Inferior parietal cortex (tissue), 1 donor: ENCODE measurements at regions not wholly inside any gene's neighbourhood (a gene's known extent, or its start where the extent isn't known, plus 50 kb on each side); places are given as distances from the start of the nearest gene placed in this dataset.
"Not testable (repeated sequence)": the region's sequence is repeated elsewhere in the genome, so short reads cannot be mapped to it uniquely, and the experiment has no call there.

Source experiments
- DNase-seq: peaks from one replicate; pipeline ENCODE4 v3.0.0-alpha.2; 2016; ENCODE audit errors: extremely low spot score

GRCh38 chr12:95358111-95359083 is 115.6 kb upstream of the METAP2 start:
- no peak for DNase-seq

GRCh38 chr12:95365912-95366311 is 108.0 kb upstream of the METAP2 start:
- DNase-seq, result no peak

- DNase-seq, result no peak
Measured at GRCh38 chr12:95368931-95369330, 105.0 kb upstream of the METAP2 start.

GRCh38 chr12:95371571-95371970 is 102.4 kb upstream of the METAP2 start:
- DNase-seq, result no peak

- not testable (repeated sequence) for DNase-seq
Measured at GRCh38 chr12:95379481-95379880, 94.5 kb upstream of the METAP2 start.

- not testable (repeated sequence) for DNase-seq
Measured at GRCh38 chr12:95380334-95380733, 93.6 kb upstream of the METAP2 start.

- no peak for DNase-seq
Measured at GRCh38 chr12:95380997-95381786, 92.8 kb upstream of the METAP2 start.

- DNase-seq, result not testable (repeated sequence)
Measured at GRCh38 chr12:95383920-95384319, 90.0 kb upstream of the METAP2 start.

GRCh38 chr12:95384785-95385184 is 89.2 kb upstream of the METAP2 start:
- DNase-seq, result no peak

GRCh38 chr12:95385246-95386035 is 88.5 kb upstream of the METAP2 start:
- peak; percentile 33 for DNase-seq

- DNase-seq, result no peak
Measured at GRCh38 chr12:95386051-95386450, 87.9 kb upstream of the METAP2 start.

- DNase-seq, result not testable (repeated sequence)
Measured at GRCh38 chr12:95388260-95388659, 85.7 kb upstream of the METAP2 start.

- DNase-seq, result no peak
Measured at GRCh38 chr12:95390192-95390591, 83.8 kb upstream of the METAP2 start.

GRCh38 chr12:95390932-95391331 is 83.0 kb upstream of the METAP2 start:
- no peak for DNase-seq

- no peak for DNase-seq
Measured at GRCh38 chr12:95393191-95393790, 80.7 kb upstream of the METAP2 start.

- no peak for DNase-seq
Measured at GRCh38 chr12:95395696-95396095, 78.3 kb upstream of the METAP2 start.

GRCh38 chr12:95396849-95397468 is 77.0 kb upstream of the METAP2 start:
- DNase-seq, result no peak

- DNase-seq, result no peak
Measured at GRCh38 chr12:95397571-95397970, 76.4 kb upstream of the METAP2 start.

- no peak for DNase-seq
Measured at GRCh38 chr12:95402096-95402495, 71.9 kb upstream of the METAP2 start.

GRCh38 chr12:95408201-95408600 is 65.8 kb upstream of the METAP2 start:
- DNase-seq, result no peak

- DNase-seq, result no peak
Measured at GRCh38 chr12:95411057-95411456, 62.9 kb upstream of the METAP2 start.
